ENCODE measurements at regions not wholly inside any gene's neighbourhood (a gene's known extent, or its start where the extent isn't known, plus 50 kb on each side); places are given as distances from the start of the nearest gene placed in this dataset.

GRCh38 chr21:25092441-25093011 lies 514.8 kb downstream of the MRPL39 start:
- H3K4me3 ChIP-seq (ENCODE audit: low read length in 2 of 2) = no peak overlapping the region

GRCh38 chr21:25081096-25081495 lies 526.2 kb downstream of the MRPL39 start:
- H3K27ac ChIP-seq (ENCODE audit: low read depth in 2 of 2, low read length in 2 of 2) = no peak overlapping the region
- H3K4me1 ChIP-seq (ENCODE audit: control insufficient read depth in 2 of 2, insufficient read depth in 2 of 2, low read length in 2 of 2) = no peaks in the 10 kb centered on the region
- H3K9me3 ChIP-seq (ENCODE audit: control insufficient read depth in 2 of 2, low read length in 2 of 2) = peaks cover 0 to 3% of the 10 kb centered on the region in 2 donors
- H3K27me3 ChIP-seq (ENCODE audit: control insufficient read depth in 2 of 2, insufficient read depth in 2 of 2, low read length in 2 of 2) = no peaks in the 10 kb centered on the region
- H3K4me3 ChIP-seq (ENCODE audit: low read length in 2 of 2) = no peak overlapping the region
- H3K9ac ChIP-seq (ENCODE audit: low read depth in 1 of 2, low read length in 2 of 2) = no peak overlapping the region
- no peaks in the 10 kb centered on the region for H3K36me3 ChIP-seq (ENCODE audit: control insufficient read depth in 2 of 2, insufficient read depth in 2 of 2, low read length in 2 of 2)

More at GRCh38 chr21:25092441-25093011, 514.8 kb downstream of the MRPL39 start:
- H3K9ac ChIP-seq (ENCODE audit: low read depth in 1 of 2, low read length in 2 of 2) = no peak overlapping the region
- H3K27ac ChIP-seq (ENCODE audit: low read depth in 2 of 2, low read length in 2 of 2) = no peak overlapping the region
- no peaks in the 10 kb centered on the region for H3K36me3 ChIP-seq (ENCODE audit: control insufficient read depth in 2 of 2, insufficient read depth in 2 of 2, low read length in 2 of 2)
- no peaks in the 10 kb centered on the region for H3K9me3 ChIP-seq (ENCODE audit: control insufficient read depth in 2 of 2, low read length in 2 of 2)
- H3K4me1 ChIP-seq (ENCODE audit: control insufficient read depth in 2 of 2, insufficient read depth in 2 of 2, low read length in 2 of 2) = no peaks in the 10 kb centered on the region
- H3K27me3 ChIP-seq (ENCODE audit: control insufficient read depth in 2 of 2, insufficient read depth in 2 of 2, low read length in 2 of 2) = no peaks in the 10 kb centered on the region

- Histone ChIP-seq H3K27me3 (ENCODE audit: control insufficient read depth in 2 of 2, insufficient read depth in 2 of 2, low read length in 2 of 2) (no peaks in the 10 kb centered on the region), H3K36me3 (ENCODE audit: control insufficient read depth in 2 of 2, insufficient read depth in 2 of 2, low read length in 2 of 2) (no peaks in the 10 kb centered on the region), H3K9me3 (ENCODE audit: control insufficient read depth in 2 of 2, low read length in 2 of 2) (peaks cover 0 to 3% of the 10 kb centered on the region in 2 donors), H3K4me3 (ENCODE audit: low read length in 2 of 2) (no peak overlapping the region), H3K9ac (ENCODE audit: low read depth in 1 of 2, low read length in 2 of 2) (no peak overlapping the region), H3K27ac (ENCODE audit: low read depth in 2 of 2, low read length in 2 of 2) (no peak overlapping the region), H3K4me1 (ENCODE audit: control insufficient read depth in 2 of 2, insufficient read depth in 2 of 2, low read length in 2 of 2) (no peaks in the 10 kb centered on the region)
Measured at GRCh38 chr21:25080661-25081060, 526.6 kb downstream of the MRPL39 start.

DNA sequence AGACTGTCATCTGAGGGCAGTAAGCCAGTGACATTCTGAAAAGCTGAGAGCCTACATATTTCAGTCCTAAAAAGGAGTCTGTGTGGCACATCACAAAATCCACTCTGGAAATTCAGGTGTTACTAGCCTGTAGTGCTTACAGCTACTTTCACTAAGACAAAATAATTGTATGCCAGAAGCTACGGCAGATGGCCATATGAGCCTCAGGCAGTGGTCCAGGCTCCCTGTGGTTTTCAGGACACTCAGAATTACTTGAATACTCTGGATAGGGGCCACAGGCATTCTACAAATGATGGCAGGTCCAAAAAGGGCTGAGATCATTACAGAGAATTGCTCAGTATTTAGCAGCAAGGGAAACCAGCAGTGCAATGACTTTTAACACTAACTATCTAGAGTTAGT lies 527.1 kb downstream of the MRPL39 start:
- Histone ChIP-seq H3K9ac (ENCODE audit: low read depth in 1 of 2, low read length in 2 of 2) (no peak overlapping the region), H3K27me3 (ENCODE audit: control insufficient read depth in 2 of 2, insufficient read depth in 2 of 2, low read length in 2 of 2) (no peaks in the 10 kb centered on the region), H3K4me3 (ENCODE audit: low read length in 2 of 2) (no peak overlapping the region), H3K9me3 (ENCODE audit: control insufficient read depth in 2 of 2, low read length in 2 of 2) (peaks cover 0 to 3% of the 10 kb centered on the region in 2 donors), H3K4me1 (ENCODE audit: control insufficient read depth in 2 of 2, insufficient read depth in 2 of 2, low read length in 2 of 2) (no peaks in the 10 kb centered on the region), H3K36me3 (ENCODE audit: control insufficient read depth in 2 of 2, insufficient read depth in 2 of 2, low read length in 2 of 2) (no peaks in the 10 kb centered on the region), H3K27ac (ENCODE audit: low read depth in 2 of 2, low read length in 2 of 2) (no peak overlapping the region)

DNA sequence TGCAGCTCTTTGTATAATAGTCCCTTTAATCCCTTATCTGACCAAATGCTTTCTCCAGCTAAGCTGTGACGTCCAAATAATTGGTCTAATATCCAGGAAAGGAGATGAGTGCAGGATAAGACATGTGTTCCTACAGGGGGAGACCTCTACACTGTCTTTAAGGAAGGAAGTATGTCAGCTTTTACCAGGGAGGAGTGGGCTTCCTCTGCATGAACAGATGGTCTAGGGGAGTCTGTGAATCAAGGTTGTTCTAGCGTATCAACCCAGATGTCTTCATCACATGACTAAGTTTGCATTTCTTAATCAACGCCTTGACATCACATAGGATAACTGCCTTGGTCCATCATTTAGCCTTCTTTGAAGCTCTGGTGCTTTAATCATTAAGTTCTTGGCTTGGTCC lies 528.2 kb downstream of the MRPL39 start:
- H3K9ac ChIP-seq (ENCODE audit: low read depth in 1 of 2, low read length in 2 of 2) = no peak overlapping the region
- H3K4me1 ChIP-seq (ENCODE audit: control insufficient read depth in 2 of 2, insufficient read depth in 2 of 2, low read length in 2 of 2) = no peaks in the 10 kb centered on the region
- no peaks in the 10 kb centered on the region for H3K27me3 ChIP-seq (ENCODE audit: control insufficient read depth in 2 of 2, insufficient read depth in 2 of 2, low read length in 2 of 2)
- H3K9me3 ChIP-seq (ENCODE audit: control insufficient read depth in 2 of 2, low read length in 2 of 2) = peaks cover 0 to 3% of the 10 kb centered on the region in 2 donors
- H3K4me3 ChIP-seq (ENCODE audit: low read length in 2 of 2) = no peak overlapping the region
- H3K36me3 ChIP-seq (ENCODE audit: control insufficient read depth in 2 of 2, insufficient read depth in 2 of 2, low read length in 2 of 2) = no peaks in the 10 kb centered on the region
- H3K27ac ChIP-seq (ENCODE audit: low read depth in 2 of 2, low read length in 2 of 2) = no peak overlapping the region

DNA sequence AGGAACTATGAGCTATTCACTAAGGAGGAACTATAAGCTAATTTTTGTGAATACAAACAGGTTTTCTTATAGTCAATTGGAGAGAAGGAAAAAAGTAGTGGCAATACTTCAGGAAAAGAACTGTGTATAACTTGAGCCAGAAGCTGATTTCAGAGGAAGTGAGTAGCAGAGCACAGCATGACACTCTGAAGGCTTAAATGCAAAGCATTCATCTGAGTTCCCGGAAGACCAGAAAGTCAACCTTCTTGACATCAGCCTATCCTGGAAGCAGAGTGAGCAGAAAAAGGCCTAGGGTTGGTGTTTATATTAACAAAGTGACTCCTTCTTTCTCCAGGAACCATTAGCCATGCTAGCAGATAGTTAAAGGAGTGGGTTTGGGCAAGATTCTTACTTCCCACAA lies 545.2 kb downstream of the MRPL39 start:
- Histone ChIP-seq H3K27ac (ENCODE audit: low read depth in 2 of 2, low read length in 2 of 2) (no peak overlapping the region), H3K4me3 (ENCODE audit: low read length in 2 of 2) (no peak overlapping the region), H3K9me3 (ENCODE audit: control insufficient read depth in 2 of 2, low read length in 2 of 2) (no peaks in the 10 kb centered on the region), H3K27me3 (ENCODE audit: control insufficient read depth in 2 of 2, insufficient read depth in 2 of 2, low read length in 2 of 2) (no peaks in the 10 kb centered on the region), H3K4me1 (ENCODE audit: control insufficient read depth in 2 of 2, insufficient read depth in 2 of 2, low read length in 2 of 2) (no peaks in the 10 kb centered on the region), H3K9ac (ENCODE audit: low read depth in 1 of 2, low read length in 2 of 2) (no peak overlapping the region), H3K36me3 (ENCODE audit: control insufficient read depth in 2 of 2, insufficient read depth in 2 of 2, low read length in 2 of 2) (no peaks in the 10 kb centered on the region)

- H3K27me3 ChIP-seq (ENCODE audit: control insufficient read depth in 2 of 2, insufficient read depth in 2 of 2, low read length in 2 of 2) = no peaks in the 10 kb centered on the region
- H3K4me1 ChIP-seq (ENCODE audit: control insufficient read depth in 2 of 2, insufficient read depth in 2 of 2, low read length in 2 of 2) = no peaks in the 10 kb centered on the region
- H3K36me3 ChIP-seq (ENCODE audit: control insufficient read depth in 2 of 2, insufficient read depth in 2 of 2, low read length in 2 of 2) = no peaks in the 10 kb centered on the region
- no peak overlapping the region for H3K27ac ChIP-seq (ENCODE audit: low read depth in 2 of 2, low read length in 2 of 2)
- H3K9me3 ChIP-seq (ENCODE audit: control insufficient read depth in 2 of 2, low read length in 2 of 2) = no peaks in the 10 kb centered on the region
- no peak overlapping the region for H3K9ac ChIP-seq (ENCODE audit: low read depth in 1 of 2, low read length in 2 of 2)
- no peak overlapping the region for H3K4me3 ChIP-seq (ENCODE audit: low read length in 2 of 2)
Measured at GRCh38 chr21:25054689-25055088, 552.6 kb downstream of the MRPL39 start.

DNA sequence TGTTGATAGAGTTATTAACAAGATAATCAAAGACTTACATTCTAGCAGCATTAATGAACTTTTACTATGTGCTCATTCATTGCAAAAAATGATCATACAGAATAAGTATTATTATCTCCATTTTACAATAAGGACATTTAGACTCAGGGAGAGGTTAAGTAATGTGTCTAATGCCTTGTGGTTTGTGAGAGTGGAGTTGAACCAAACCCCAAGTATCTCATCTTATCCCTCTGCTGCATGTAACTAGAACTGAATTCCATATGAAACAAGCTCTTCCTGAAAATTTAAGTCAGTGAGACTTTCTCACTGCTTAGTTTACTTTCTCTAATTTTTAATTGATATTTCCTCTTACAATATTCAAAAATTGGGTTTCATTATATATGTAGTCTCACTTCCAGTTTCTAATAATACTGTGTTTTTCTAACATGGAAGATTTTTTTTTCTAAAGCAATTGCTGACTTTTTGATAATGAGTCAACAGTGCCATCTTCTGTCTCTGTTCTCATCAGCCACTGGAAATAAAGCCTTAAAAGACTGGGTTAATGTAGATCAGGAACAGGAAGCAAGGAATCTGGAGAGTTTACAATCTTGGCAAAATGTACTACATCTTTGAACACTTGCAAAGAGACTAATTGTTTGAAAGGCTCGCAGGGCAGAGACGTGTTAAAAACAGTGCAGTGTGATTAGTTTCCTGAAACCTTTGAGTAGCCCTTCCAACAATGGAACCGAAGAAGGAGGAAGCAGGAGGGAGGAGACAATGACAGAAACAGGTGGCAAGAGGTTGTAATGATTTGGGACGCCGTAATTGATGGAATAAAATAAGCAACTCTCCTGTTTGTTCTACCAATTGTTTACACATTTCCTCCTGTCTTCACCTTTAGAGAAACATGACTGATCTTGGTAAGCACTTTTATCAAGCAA lies 567.6 kb downstream of the MRPL39 start:
- no peaks in the 10 kb centered on the region for H3K9me3 ChIP-seq (ENCODE audit: control insufficient read depth in 2 of 2, low read length in 2 of 2)
- no peaks in the 10 kb centered on the region for H3K36me3 ChIP-seq (ENCODE audit: control insufficient read depth in 2 of 2, insufficient read depth in 2 of 2, low read length in 2 of 2)
- H3K9ac ChIP-seq (ENCODE audit: low read depth in 1 of 2, low read length in 2 of 2) = no peak overlapping the region
- no peaks in the 10 kb centered on the region for H3K27me3 ChIP-seq (ENCODE audit: control insufficient read depth in 2 of 2, insufficient read depth in 2 of 2, low read length in 2 of 2)
- no peak overlapping the region for H3K27ac ChIP-seq (ENCODE audit: low read depth in 2 of 2, low read length in 2 of 2)
- H3K4me1 ChIP-seq (ENCODE audit: control insufficient read depth in 2 of 2, insufficient read depth in 2 of 2, low read length in 2 of 2) = no peaks in the 10 kb centered on the region
- peak overlapping the region; percentile 38 to 41 for H3K4me3 ChIP-seq (ENCODE audit: low read length in 2 of 2)

- H3K9me3 ChIP-seq (ENCODE audit: control insufficient read depth in 2 of 2, low read length in 2 of 2) = no peaks in the 10 kb centered on the region
- H3K4me3 ChIP-seq (ENCODE audit: low read length in 2 of 2) = no peak overlapping the region
- no peak overlapping the region for H3K9ac ChIP-seq (ENCODE audit: low read depth in 1 of 2, low read length in 2 of 2)
- no peaks in the 10 kb centered on the region for H3K27me3 ChIP-seq (ENCODE audit: control insufficient read depth in 2 of 2, insufficient read depth in 2 of 2, low read length in 2 of 2)
- H3K27ac ChIP-seq (ENCODE audit: low read depth in 2 of 2, low read length in 2 of 2) = no peak overlapping the region
- no peaks in the 10 kb centered on the region for H3K4me1 ChIP-seq (ENCODE audit: control insufficient read depth in 2 of 2, insufficient read depth in 2 of 2, low read length in 2 of 2)
- no peaks in the 10 kb centered on the region for H3K36me3 ChIP-seq (ENCODE audit: control insufficient read depth in 2 of 2, insufficient read depth in 2 of 2, low read length in 2 of 2)
Measured at GRCh38 chr21:25036775-25037174, 570.5 kb downstream of the MRPL39 start.

GRCh38 chr21:25031750-25032149 lies 575.5 kb downstream of the MRPL39 start:
- no peaks in the 10 kb centered on the region for H3K9me3 ChIP-seq (ENCODE audit: control insufficient read depth in 2 of 2, low read length in 2 of 2)
- no peak overlapping the region for H3K4me3 ChIP-seq (ENCODE audit: low read length in 2 of 2)
- no peak overlapping the region for H3K27ac ChIP-seq (ENCODE audit: low read depth in 2 of 2, low read length in 2 of 2)
- no peaks in the 10 kb centered on the region for H3K27me3 ChIP-seq (ENCODE audit: control insufficient read depth in 2 of 2, insufficient read depth in 2 of 2, low read length in 2 of 2)
- H3K9ac ChIP-seq (ENCODE audit: low read depth in 1 of 2, low read length in 2 of 2) = no peak overlapping the region
- H3K36me3 ChIP-seq (ENCODE audit: control insufficient read depth in 2 of 2, insufficient read depth in 2 of 2, low read length in 2 of 2) = no peaks in the 10 kb centered on the region
- no peaks in the 10 kb centered on the region for H3K4me1 ChIP-seq (ENCODE audit: control insufficient read depth in 2 of 2, insufficient read depth in 2 of 2, low read length in 2 of 2)
